Occipital lobe (tissue), 1 donor: ENCODE measurements at regions not wholly inside any gene's neighbourhood (a gene's known extent, or its start where the extent isn't known, plus 50 kb on each side); places are given as distances from the start of the nearest gene placed in this dataset.

Source experiments
- DNase-seq: peaks from one replicate; lab custom pipeline; 2025; lab: John Stamatoyannopoulos, UW

- DNase-seq, result no peak
Observed at GRCh38 chr4:178037459-178038214, 595.4 kb upstream of the AGA start.

GRCh38 chr4:178056996-178057395 is 614.8 kb upstream of the AGA start:
- no peak for DNase-seq

GRCh38 chr4:178063568-178063967 is 621.3 kb upstream of the AGA start:
- no peak for DNase-seq

GRCh38 chr4:178066338-178066941 is 624.2 kb upstream of the AGA start:
- DNase-seq, result no peak

- no peak for DNase-seq
Observed at GRCh38 chr4:178068136-178068535, 625.9 kb upstream of the AGA start.

- no peak for DNase-seq
Observed at GRCh38 chr4:178070163-178070562, 627.9 kb upstream of the AGA start.

- no peak for DNase-seq
Observed at GRCh38 chr4:178080312-178080711, 638.1 kb upstream of the AGA start.

GRCh38 chr4:178081176-178081575 is 638.9 kb upstream of the AGA start:
- no peak for DNase-seq

- DNase-seq, result no peak
Observed at GRCh38 chr4:178081896-178082295, 639.7 kb upstream of the AGA start.

- no peak for DNase-seq
Observed at GRCh38 chr4:178082906-178083305, 640.7 kb upstream of the AGA start.

GRCh38 chr4:178083968-178084367 is 641.7 kb upstream of the AGA start:
- no peak for DNase-seq

GRCh38 chr4:178086320-178086719 is 644.1 kb upstream of the AGA start:
- DNase-seq, result no peak

GRCh38 chr4:178090640-178091411 is 648.6 kb upstream of the AGA start:
- DNase-seq, result no peak

- no peak for DNase-seq
Observed at GRCh38 chr4:178102139-178102538, 659.9 kb upstream of the AGA start.

- DNase-seq, result no peak
Observed at GRCh38 chr4:178105242-178105641, 663.0 kb upstream of the AGA start.

GRCh38 chr4:178136736-178137345 is 694.6 kb upstream of the AGA start:
- no peak for DNase-seq

- DNase-seq, result no peak
Observed at GRCh38 chr4:178137732-178138471, 695.7 kb upstream of the AGA start.

- no peak for DNase-seq
Observed at GRCh38 chr4:178138491-178138890, 696.3 kb upstream of the AGA start.

- DNase-seq, result no peak
Observed at GRCh38 chr4:178140326-178140915, 698.2 kb upstream of the AGA start.

- DNase-seq, result no peak
Observed at GRCh38 chr4:178142724-178143123, 700.5 kb upstream of the AGA start.

- DNase-seq, result no peak
Observed at GRCh38 chr4:178148106-178148505, 705.9 kb upstream of the AGA start.
